Neuron (in vitro differentiated cells): ENCODE measurements at regions not wholly inside any gene's neighbourhood (a gene's known extent, or its start where the extent isn't known, plus 50 kb on each side); places are given as distances from the start of the nearest gene placed in this dataset.

Experiments
- H2AFZ ChIP-seq: one replicate; pipeline ENCODE4 v1.6.1; 2013; ENCODE audit warnings: low read depth, mild to moderate bottlenecking, inconsistent platforms, low read length, moderate library complexity
- H3K27me3 ChIP-seq: one replicate; pipeline ENCODE4 v1.6.1; 2013; ENCODE audit warnings: low read length; ENCODE audit not compliant: insufficient read depth
- H3K36me3 ChIP-seq: one replicate; pipeline ENCODE4 v1.6.1; 2013; ENCODE audit warnings: low read length; ENCODE audit not compliant: insufficient read depth
- H3K4me1 ChIP-seq: one replicate; pipeline ENCODE4 v1.6.1; 2013; ENCODE audit warnings: low read length; ENCODE audit not compliant: insufficient read depth
- H3K4me3 ChIP-seq: 2 replicates; pipeline ENCODE4 v1.5.1; 2013; ENCODE audit warnings: mild to moderate bottlenecking, low read length, moderate library complexity
- H3K9me3 ChIP-seq: one replicate; pipeline ENCODE4 v1.6.1; 2013; ENCODE audit warnings: low read length

GRCh38 chr11:22430141-22430541 is 92.0 kb downstream of the SLC17A6 start:
- H3K4me3 ChIP-seq = no peak overlapping the region
- no peaks in the 10 kb centered on the region for H3K27me3 ChIP-seq
- H2AFZ ChIP-seq = no peak overlapping the region

More at GRCh38 chr11:22430141-22430541, 92.0 kb downstream of the SLC17A6 start:
- Histone ChIP-seq H3K36me3 (no peaks in the 10 kb centered on the region), H3K9me3 (no peaks in the 10 kb centered on the region), H3K4me1 (peaks cover 20% of the 10 kb centered on the region)
